CD14-positive monocyte (primary cell): ENCODE measurements at regions not wholly inside any gene's neighbourhood (a gene's known extent, or its start where the extent isn't known, plus 50 kb on each side); places are given as distances from the start of the nearest gene placed in this dataset.

Source experiments
- DNase-seq, 3 donors: peaks; one replicate each; pipeline ENCODE4 v3.0.0-alpha.2; 2011 to 2022
- H2AFZ ChIP-seq: 2 replicates; pipeline ENCODE4 v1.6.0; 2012; ENCODE audit warnings: mild to moderate bottlenecking, low read depth, low read length, inconsistent platforms; ENCODE audit not compliant: insufficient read depth, poor library complexity, severe bottlenecking
- H3K27ac ChIP-seq, 2 donors: 1 replicate in 1 of 2; 2 replicates in 1 of 2; pipeline ENCODE4 v1.5.1; 2012 to 2013; ENCODE audit warnings: low read length in 2 of 2, control low read depth in 1 of 2, inconsistent platforms in 1 of 2, low read depth in 1 of 2, mild to moderate bottlenecking in 1 of 2
- H3K27me3 ChIP-seq, 2 donors: one replicate each; pipeline versions ENCODE4 v1.6.0 to v1.6.1; 2011 to 2013; ENCODE audit warnings: low read length in 2 of 2; ENCODE audit not compliant: control insufficient read depth in 2 of 2, insufficient read depth in 2 of 2
- H3K36me3 ChIP-seq, 2 donors: replicated peaks in 1 of 2; 1 replicate in 1 of 2; 2 replicates in 1 of 2; pipeline versions ENCODE4 v1.5.1 to v1.6.1; 2012 to 2013; ENCODE audit warnings: low read length in 2 of 2, control low read depth in 1 of 2, inconsistent platforms in 1 of 2, mild to moderate bottlenecking in 1 of 2; ENCODE audit not compliant: insufficient read depth in 2 of 2, control insufficient read depth in 1 of 2
- H3K4me1 ChIP-seq, 2 donors: 1 replicate in 1 of 2; 2 replicates in 1 of 2; pipeline versions ENCODE4 v1.5.1 to v1.6.1; 2012 to 2013; ENCODE audit warnings: low read length in 2 of 2, control low read depth in 1 of 2, inconsistent platforms in 1 of 2, mild to moderate bottlenecking in 1 of 2, moderate library complexity in 1 of 2; ENCODE audit not compliant: insufficient read depth in 2 of 2, control insufficient read depth in 1 of 2
- H3K4me2 ChIP-seq: replicated peaks from 2 replicates; pipeline ENCODE3; 2012; ENCODE audit warnings: low read length, moderate library complexity, mild to moderate bottlenecking; ENCODE audit not compliant: poor library complexity, severe bottlenecking; ENCODE audit errors: extremely low read depth
- H3K4me3 ChIP-seq, 3 experiments: fragments of 200-600 bp in 1 of 3; sonication (generic) in 1 of 3; replicated peaks in 1 of 3; 1 replicate in 2 of 3; 2 replicates in 1 of 3; pipeline ENCODE4 v1.5.1; 2011 to 2013; ENCODE audit warnings: low read length in 3 of 3, mild to moderate bottlenecking in 3 of 3, control low read depth in 2 of 3, low read depth in 2 of 3, inconsistent platforms in 1 of 3, moderate library complexity in 1 of 3
- H3K79me2 ChIP-seq: 2 replicates; pipeline ENCODE4 v1.6.0; 2012; ENCODE audit warnings: mild to moderate bottlenecking, control low read depth, inconsistent platforms, low read length, moderate library complexity; ENCODE audit not compliant: insufficient read depth
- H3K9ac ChIP-seq: 2 replicates; pipeline ENCODE4 v1.6.0; 2017; ENCODE audit warnings: low read length, mild to moderate bottlenecking; ENCODE audit not compliant: insufficient read depth, poor library complexity, severe bottlenecking
- H3K9me3 ChIP-seq, 2 donors: replicated peaks in 1 of 2; 1 replicate in 1 of 2; 2 replicates in 1 of 2; pipeline versions ENCODE4 v1.5.1 to v1.6.1; 2012 to 2013; ENCODE audit warnings: low read length in 2 of 2, control low read depth in 1 of 2; ENCODE audit not compliant: control insufficient read depth in 1 of 2, insufficient read depth in 1 of 2
- H4K20me1 ChIP-seq: 2 replicates; pipeline ENCODE4 v1.6.0; 2012; ENCODE audit warnings: mild to moderate bottlenecking, low read length, control low read depth, moderate library complexity; ENCODE audit not compliant: insufficient read depth
- H3K27ac Mint-ChIP-seq, 7 donors: one replicate each; pipeline ENCODE4 v1.8.0; 2020; ENCODE audit warnings: mild to moderate bottlenecking in 7 of 7, mixed read lengths in 7 of 7, moderate library complexity in 6 of 7, inconsistent platforms in 2 of 7
- H3K27me3 Mint-ChIP-seq, 3 donors: one replicate each; pipeline ENCODE4 v1.8.0; 2021 to 2022; ENCODE audit warnings: low read depth in 3 of 3, mild to moderate bottlenecking in 3 of 3, mixed read lengths in 3 of 3, moderate library complexity in 3 of 3, inconsistent platforms in 1 of 3
- H3K36me3 Mint-ChIP-seq, 2 donors: one replicate each; pipeline ENCODE4 v1.8.0; 2020; ENCODE audit warnings: mixed read lengths in 2 of 2, inconsistent platforms in 1 of 2, mild to moderate bottlenecking in 1 of 2
- H3K4me1 Mint-ChIP-seq: one replicate; pipeline ENCODE4 v1.8.0; 2020; ENCODE audit warnings: mild to moderate bottlenecking, mixed read lengths
- H3K4me3 Mint-ChIP-seq, 2 donors: one replicate each; pipeline ENCODE4 v1.8.0; 2020; ENCODE audit warnings: mild to moderate bottlenecking in 2 of 2, mixed read lengths in 2 of 2, moderate library complexity in 1 of 2
- H3K9me3 Mint-ChIP-seq, 7 donors: one replicate each; pipeline ENCODE4 v1.8.0; 2020 to 2022; ENCODE audit warnings: mixed read lengths in 7 of 7, mild to moderate bottlenecking in 6 of 7, moderate library complexity in 6 of 7, inconsistent platforms in 2 of 7
- CTCF ChIP-seq: fragments of 200-600 bp; IDR thresholded peaks from one replicate; pipeline ENCODE4 v1.8.0; 2022; ENCODE audit warnings: antibody characterized with exemption, mild to moderate bottlenecking
- WGBS: methylation state at CpG from one replicate; pipeline ENCODE4 v1.1.5; 2013; ENCODE audit warnings: missing lambda C conversion rate; ENCODE audit not compliant: insufficient coverage; 5-methylcytosine and 5-hydroxymethylcytosine counted together
- intact Hi-C, 2 donors: fragments of 100-400 bp; cut with micrococcal nuclease; formaldehyde crosslinking; loops; one replicate each; pipeline versions ENCODE4 v1.15.0 to v1.15.1; 2023

- H3K79me2 ChIP-seq = no peaks in the 10 kb centered on the region
- peaks cover 0 to 2% (median 0%) of the 10 kb centered on the region in 7 donors for H3K9me3 Mint-ChIP-seq
- H3K27ac Mint-ChIP-seq = no peak overlapping the region
- no peak for DNase-seq
- no peak for TF ChIP-seq CTCF
- no peaks in the 10 kb centered on the region for H3K4me1 Mint-ChIP-seq
- H3K27me3 Mint-ChIP-seq = peaks cover 0 to 5% (median 2%) of the 10 kb centered on the region in 3 donors
- no peak overlapping the region for H3K4me3 ChIP-seq
- H3K4me3 Mint-ChIP-seq = no peak overlapping the region
- no peaks in the 10 kb centered on the region for H4K20me1 ChIP-seq
- H3K36me3 ChIP-seq = no peaks in the 10 kb centered on the region
- no peaks in the 10 kb centered on the region for H3K36me3 Mint-ChIP-seq
- H3K9me3 ChIP-seq = no peaks in the 10 kb centered on the region
- H2AFZ ChIP-seq = no peak overlapping the region
- 80% methylated on average over 2 of the region's 3 CpGs for WGBS
- intact Hi-C loops = no loop called here
- H3K9ac ChIP-seq = no peak overlapping the region
- no peaks in the 10 kb centered on the region for H3K27me3 ChIP-seq
- no peak overlapping the region for H3K27ac ChIP-seq
- H3K4me2 ChIP-seq = no peak overlapping the region
- no peaks in the 10 kb centered on the region for H3K4me1 ChIP-seq
Measured at GRCh38 chr9:18228101-18228500, 245.9 kb upstream of the ADAMTSL1 start.

GRCh38 chr9:18229992-18230676, 243.8 kb upstream of the ADAMTSL1 start:
- intact Hi-C loops = no loop called here
- H3K9me3 ChIP-seq = no peaks in the 10 kb centered on the region
- H3K36me3 ChIP-seq = no peaks in the 10 kb centered on the region
- Mint-ChIP-seq H3K27ac (no peak overlapping the region), H3K4me1 (no peaks in the 10 kb centered on the region), H3K4me3 (no peak overlapping the region), H3K9me3 (peaks cover 0 to 2% (median 0%) of the 10 kb centered on the region in 7 donors), H3K27me3 (peaks cover 2 to 6% (median 2%) of the 10 kb centered on the region in 3 donors), H3K36me3 (no peaks in the 10 kb centered on the region)
- H3K9ac ChIP-seq = no peak overlapping the region
- no peaks in the 10 kb centered on the region for H4K20me1 ChIP-seq
- no peak overlapping the region for H3K4me3 ChIP-seq
- no peak overlapping the region for H2AFZ ChIP-seq
- no peak overlapping the region for H3K4me2 ChIP-seq
- no peaks in the 10 kb centered on the region for H3K4me1 ChIP-seq
- DNase-seq = no peak
- no peaks in the 10 kb centered on the region for H3K79me2 ChIP-seq
- no peak overlapping the region for H3K27ac ChIP-seq
- no peaks in the 10 kb centered on the region for H3K27me3 ChIP-seq
- WGBS = 100% methylated on average over 1 of the region's 2 CpGs
- no peak for TF ChIP-seq CTCF
